A549 (cell line): ENCODE measurements at regions not wholly inside any gene's neighbourhood (a gene's known extent, or its start where the extent isn't known, plus 50 kb on each side); places are given as distances from the start of the nearest gene placed in this dataset.

Experiments used
- EHMT2 ChIP-seq: fragments of 200-600 bp; sonication (generic); IDR thresholded peaks from 2 replicates; pipeline ENCODE4 v1.6.1; 2016; ENCODE audit warnings: antibody characterized with exemption, low read depth, mild to moderate bottlenecking, moderate library complexity
- EP300 ChIP-seq, 2 experiments: fragments of >200 bp; sonication (Bioruptor Twin); formaldehyde crosslinking; IDR thresholded peaks; 2 replicates in 1 of 2; 3 replicates in 1 of 2; pipeline ENCODE4 v1.6.1; 2016 to 2017
- JUN ChIP-seq, 2 experiments: fragments of >200 bp; sonication (Bioruptor Twin); formaldehyde crosslinking; IDR thresholded peaks; 2 replicates in 1 of 2; 3 replicates in 1 of 2; pipeline ENCODE4 v1.6.1; 2016 to 2017

DNA sequence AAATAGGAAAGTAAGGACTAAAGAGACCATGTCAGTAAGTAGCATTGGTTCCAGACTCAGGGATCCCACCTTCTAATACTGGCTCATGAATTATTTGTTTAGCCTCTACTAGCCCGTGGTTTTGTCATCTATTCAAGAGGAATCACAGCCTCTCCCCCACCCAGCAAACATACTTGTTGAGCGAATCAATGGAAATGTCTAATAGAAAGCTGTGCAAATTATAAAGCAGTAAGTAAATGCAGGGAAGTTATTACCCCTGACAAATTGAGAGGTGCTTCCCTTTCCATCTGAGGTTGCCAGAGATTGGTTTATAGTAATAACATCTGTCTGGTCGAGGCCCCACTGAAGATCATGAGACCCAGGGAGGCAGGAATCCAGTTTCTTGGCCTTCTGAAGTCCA, 219.3 kb upstream of the OSR1 start:
- no peak for TF ChIP-seq EHMT2
- no peak for TF ChIP-seq EP300 (IDR thresholded peaks at IDR 0.05)
- no peak for TF ChIP-seq JUN (IDR thresholded peaks at IDR 0.05)
